RWPE2 (cell line): ENCODE measurements at regions not wholly inside any gene's neighbourhood (a gene's known extent, or its start where the extent isn't known, plus 50 kb on each side); places are given as distances from the start of the nearest gene placed in this dataset.

Experiments used
- ATAC-seq: fragments of 200-7000 bp; cut with Tn5 transposase; 3 replicates; pipeline ENCODE4 v1.9.1; 2021; ENCODE audit warnings: low read depth
- DNase-seq: peaks from one replicate; pipeline ENCODE4 v3.0.0-alpha.2; 2020; ENCODE audit warnings: low spot score
- H3K27ac ChIP-seq: fragments of 450-650 bp; 2 replicates; pipeline ENCODE4 v1.5.1; 2017; ENCODE audit warnings: mild to moderate bottlenecking; ENCODE audit not compliant: poor library complexity, severe bottlenecking
- H3K27me3 ChIP-seq: fragments of 250-450 bp; sonication (Bioruptor Pico); 2 replicates; pipeline ENCODE4 v1.5.1; 2021; ENCODE audit warnings: mild to moderate bottlenecking, moderate library complexity; ENCODE audit not compliant: insufficient read depth, poor library complexity, severe bottlenecking
- H3K36me3 ChIP-seq: fragments of 250-450 bp; sonication (Bioruptor Pico); 2 replicates; pipeline ENCODE4 v1.5.1; 2020; ENCODE audit warnings: low read depth, mild to moderate bottlenecking, moderate library complexity
- H3K4me1 ChIP-seq: fragments of 250-450 bp; sonication (Bioruptor Pico); 2 replicates; pipeline ENCODE4 v1.5.1; 2021; ENCODE audit warnings: mild to moderate bottlenecking, moderate library complexity; ENCODE audit not compliant: insufficient read depth, poor library complexity, severe bottlenecking
- H3K4me3 ChIP-seq: fragments of 250-450 bp; sonication (Bioruptor Pico); 2 replicates; pipeline ENCODE4 v1.5.1; 2021; ENCODE audit warnings: mild to moderate bottlenecking, moderate library complexity; ENCODE audit not compliant: severe bottlenecking
- H3K9me3 ChIP-seq: fragments of 250-450 bp; sonication (Bioruptor Pico); 2 replicates; pipeline ENCODE4 v1.5.1; 2021; ENCODE audit warnings: mild to moderate bottlenecking, moderate library complexity; ENCODE audit not compliant: severe bottlenecking
- CTCF ChIP-seq: fragments of 450-650 bp; IDR thresholded peaks from one replicate; pipeline ENCODE4 v1.5.1; 2017; ENCODE audit warnings: mild to moderate bottlenecking, moderate library complexity; ENCODE audit not compliant: poor library complexity, severe bottlenecking

GRCh38 chr2:45337481-45337880 lies 273.6 kb downstream of the SRBD1 start:
- Histone ChIP-seq H3K9me3 (no peaks in the 10 kb centered on the region), H3K4me1 (no peaks in the 10 kb centered on the region), H3K4me3 (no peak overlapping the region), H3K36me3 (no peaks in the 10 kb centered on the region), H3K27me3 (no peaks in the 10 kb centered on the region), H3K27ac (no peak overlapping the region)
- ATAC-seq (no peak), DNase-seq (no peak)
- no peak for TF ChIP-seq CTCF

- no peaks in the 10 kb centered on the region for H3K4me1 ChIP-seq
- no peaks in the 10 kb centered on the region for H3K36me3 ChIP-seq
- no peak for TF ChIP-seq CTCF
- H3K9me3 ChIP-seq, result no peaks in the 10 kb centered on the region
- ATAC-seq, result no peak
- H3K27ac ChIP-seq, result no peak overlapping the region
- DNase-seq, result no peak
- H3K27me3 ChIP-seq, result no peaks in the 10 kb centered on the region
- no peak overlapping the region for H3K4me3 ChIP-seq
These were observed 276.9 kb downstream of the SRBD1 start for GRCh38 chr2:45334205-45334604.

GRCh38 chr2:45332567-45332966 lies 278.5 kb downstream of the SRBD1 start:
- no peaks in the 10 kb centered on the region for H3K36me3 ChIP-seq
- H3K4me3 ChIP-seq, result no peak overlapping the region
- DNase-seq (no peak), ATAC-seq (no peak)
- no peaks in the 10 kb centered on the region for H3K4me1 ChIP-seq
- no peaks in the 10 kb centered on the region for H3K27me3 ChIP-seq
- no peak for TF ChIP-seq CTCF
- no peak overlapping the region for H3K27ac ChIP-seq
- H3K9me3 ChIP-seq, result no peaks in the 10 kb centered on the region

GRCh38 chr2:45332094-45332493 lies 279.0 kb downstream of the SRBD1 start:
- ATAC-seq (no peak), DNase-seq (no peak)
- H3K4me3 ChIP-seq, result no peak overlapping the region
- no peak for TF ChIP-seq CTCF
- H3K36me3 ChIP-seq, result no peaks in the 10 kb centered on the region
- H3K27me3 ChIP-seq, result no peaks in the 10 kb centered on the region
- no peaks in the 10 kb centered on the region for H3K4me1 ChIP-seq
- H3K27ac ChIP-seq, result no peak overlapping the region
- H3K9me3 ChIP-seq, result no peaks in the 10 kb centered on the region

- H3K4me3 ChIP-seq, result no peak overlapping the region
- ATAC-seq (no peak), DNase-seq (no peak)
- no peaks in the 10 kb centered on the region for H3K36me3 ChIP-seq
- no peak overlapping the region for H3K27ac ChIP-seq
- H3K27me3 ChIP-seq, result no peaks in the 10 kb centered on the region
- no peak for TF ChIP-seq CTCF
- H3K4me1 ChIP-seq, result no peaks in the 10 kb centered on the region
- no peaks in the 10 kb centered on the region for H3K9me3 ChIP-seq
These were observed 279.7 kb downstream of the SRBD1 start for GRCh38 chr2:45331410-45331786.
